ENCODE measurements at regions not wholly inside any gene's neighbourhood (a gene's known extent, or its start where the extent isn't known, plus 50 kb on each side); places are given as distances from the start of the nearest gene placed in this dataset.

DNA sequence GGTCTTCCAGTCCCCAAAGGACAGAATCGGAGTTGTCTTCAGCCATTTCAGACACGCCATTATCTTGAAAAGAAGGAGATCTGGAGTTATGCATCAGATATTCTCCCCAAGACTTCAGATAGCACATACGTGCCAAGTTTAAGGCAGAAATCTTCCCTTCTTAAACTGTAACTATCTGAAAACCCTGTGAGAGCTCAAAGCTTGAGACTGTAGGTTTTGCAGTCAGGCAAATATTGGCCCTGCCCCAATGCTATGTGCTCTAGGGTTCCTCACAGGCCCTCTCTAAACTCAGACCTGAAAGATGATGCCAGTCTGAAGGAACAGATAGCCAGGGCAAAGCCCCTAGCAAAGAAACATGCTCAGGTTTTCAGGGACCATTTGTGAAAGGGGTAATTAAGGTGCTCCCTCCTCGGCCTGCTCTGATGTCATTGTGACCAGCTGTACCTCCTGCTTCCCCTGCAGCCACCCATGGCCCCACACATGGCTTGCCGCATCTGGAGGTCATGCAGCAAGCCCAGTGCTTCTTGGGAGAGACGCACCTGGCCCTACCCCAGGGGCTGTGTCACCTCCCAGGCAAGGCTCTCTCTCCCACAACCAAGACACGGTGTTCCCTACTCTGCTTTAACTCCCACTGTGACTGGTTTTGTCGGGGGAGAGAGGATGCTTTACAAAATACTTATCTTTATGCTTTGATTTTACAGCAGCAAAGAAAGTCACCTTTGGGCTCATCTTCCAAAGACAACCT is 53.4 kb upstream of the POMGNT2 start:
- H3K9ac ChIP-seq (ENCODE audit: low read depth in 1 of 2, low read length in 2 of 2), result no peak overlapping the region
- H3K4me3 ChIP-seq (ENCODE audit: low read depth in 1 of 2, low read length in 2 of 2), result no peak overlapping the region
- peaks cover 7 to 19% of the 10 kb centered on the region in 2 donors for H3K4me1 ChIP-seq (ENCODE audit: control insufficient read depth in 1 of 2, insufficient read depth in 2 of 2, low read length in 2 of 2)
- no peak overlapping the region for H3K27ac ChIP-seq (ENCODE audit: low read depth, low read length)
- H3K27me3 ChIP-seq (ENCODE audit: control insufficient read depth in 1 of 2, insufficient read depth in 2 of 2, low read length in 2 of 2), result no peaks in the 10 kb centered on the region
- no peaks in the 10 kb centered on the region for H3K9me3 ChIP-seq (ENCODE audit: control insufficient read depth in 1 of 2, low read length in 2 of 2)
- H3K36me3 ChIP-seq (ENCODE audit: control insufficient read depth in 1 of 2, insufficient read depth in 2 of 2, low read length in 2 of 2), result no peaks in the 10 kb centered on the region

DNA sequence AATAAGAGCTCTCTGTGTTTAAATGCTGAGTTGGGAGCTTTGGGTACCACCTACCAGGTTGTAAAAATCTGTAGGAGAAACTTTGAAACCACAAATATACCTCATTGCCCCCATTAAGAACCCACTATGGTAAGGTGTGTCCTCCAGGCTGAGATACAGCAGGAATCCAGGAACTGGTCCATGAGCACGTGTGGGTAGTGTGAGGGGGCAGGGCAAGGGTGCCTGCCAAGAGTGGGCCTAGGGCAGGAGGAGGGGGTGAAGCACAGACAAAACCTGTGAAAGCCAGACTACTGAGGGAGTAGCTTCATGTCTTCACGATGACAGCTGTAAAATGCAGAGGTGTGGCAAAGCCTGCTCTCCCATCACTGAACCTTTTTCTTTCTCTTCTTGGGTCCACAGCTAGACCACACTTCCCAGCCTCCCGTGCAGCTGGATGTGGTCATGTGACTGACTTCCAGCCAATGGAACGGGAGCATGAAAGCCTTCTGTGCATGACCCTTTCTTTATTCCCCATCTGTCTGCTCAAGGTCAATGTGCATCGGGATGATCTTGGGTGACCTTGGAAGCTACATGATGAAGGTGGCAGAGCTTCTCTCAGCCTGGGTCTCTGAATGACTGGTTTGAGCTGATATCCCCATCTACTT is 51.1 kb upstream of the POMGNT2 start:
- peaks cover 1 to 2% of the 10 kb centered on the region in 2 donors for H3K27me3 ChIP-seq (ENCODE audit: control insufficient read depth in 1 of 2, insufficient read depth in 2 of 2, low read length in 2 of 2)
- H3K27ac ChIP-seq (ENCODE audit: low read depth, low read length), result no peak overlapping the region
- H3K4me3 ChIP-seq (ENCODE audit: low read depth in 1 of 2, low read length in 2 of 2), result no peak overlapping the region
- H3K9ac ChIP-seq (ENCODE audit: low read depth in 1 of 2, low read length in 2 of 2), result no peak overlapping the region
- no peaks in the 10 kb centered on the region for H3K9me3 ChIP-seq (ENCODE audit: control insufficient read depth in 1 of 2, low read length in 2 of 2)
- no peaks in the 10 kb centered on the region for H3K36me3 ChIP-seq (ENCODE audit: control insufficient read depth in 1 of 2, insufficient read depth in 2 of 2, low read length in 2 of 2)
- no peaks in the 10 kb centered on the region for H3K4me1 ChIP-seq (ENCODE audit: control insufficient read depth in 1 of 2, insufficient read depth in 2 of 2, low read length in 2 of 2)

DNA sequence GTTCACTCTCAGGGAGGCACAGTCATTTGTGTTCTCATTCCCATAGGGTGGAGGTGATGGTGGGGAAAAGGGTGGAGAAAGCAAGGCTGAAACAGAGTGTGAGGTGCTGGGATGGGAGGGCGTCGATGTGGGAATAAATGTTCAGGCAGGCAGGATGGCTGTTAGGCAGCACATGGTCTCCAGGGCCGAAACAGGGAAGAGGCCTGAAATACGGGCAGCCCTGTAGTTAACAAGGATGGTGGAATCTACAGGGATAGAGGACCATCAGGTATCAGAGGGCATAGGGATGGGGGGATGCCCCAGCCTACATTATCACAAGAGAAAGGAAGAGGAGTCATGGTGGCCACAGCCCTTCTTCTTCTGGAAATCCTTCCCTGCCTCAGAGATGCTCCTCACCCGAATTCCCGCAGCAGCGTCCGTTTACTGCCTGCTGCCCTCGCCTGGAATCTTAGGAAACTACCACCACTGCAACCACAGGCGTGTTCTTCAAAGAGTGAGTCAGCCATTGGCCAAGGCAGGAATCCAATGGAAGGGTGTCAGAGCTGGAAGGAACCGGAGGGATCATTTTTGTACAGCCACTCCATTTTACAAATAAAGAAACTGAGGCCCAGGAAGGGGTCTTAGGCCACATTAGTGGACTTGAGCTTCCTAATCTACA is 49.7 kb upstream of the POMGNT2 start:
- no peaks in the 10 kb centered on the region for H3K36me3 ChIP-seq (ENCODE audit: control insufficient read depth in 1 of 2, insufficient read depth in 2 of 2, low read length in 2 of 2)
- no peak overlapping the region for H3K27ac ChIP-seq (ENCODE audit: low read depth, low read length)
- H3K27me3 ChIP-seq (ENCODE audit: control insufficient read depth in 1 of 2, insufficient read depth in 2 of 2, low read length in 2 of 2), result peaks cover 4 to 6% of the 10 kb centered on the region in 2 donors
- no peak overlapping the region for H3K4me3 ChIP-seq (ENCODE audit: low read depth in 1 of 2, low read length in 2 of 2)
- no peaks in the 10 kb centered on the region for H3K9me3 ChIP-seq (ENCODE audit: control insufficient read depth in 1 of 2, low read length in 2 of 2)
- no peak overlapping the region for H3K9ac ChIP-seq (ENCODE audit: low read depth in 1 of 2, low read length in 2 of 2)
- H3K4me1 ChIP-seq (ENCODE audit: control insufficient read depth in 1 of 2, insufficient read depth in 2 of 2, low read length in 2 of 2), result no peaks in the 10 kb centered on the region
